ENCODE measurements at regions not wholly inside any gene's neighbourhood (a gene's known extent, or its start where the extent isn't known, plus 50 kb on each side); places are given as distances from the start of the nearest gene placed in this dataset.
A peak's percentile ranks its signal among the peaks of the same experiment; 100 is the strongest.
"Not testable (repeated sequence)": the region's sequence is repeated elsewhere in the genome, so short reads cannot be mapped to it uniquely, and the experiment has no call there.

DNA sequence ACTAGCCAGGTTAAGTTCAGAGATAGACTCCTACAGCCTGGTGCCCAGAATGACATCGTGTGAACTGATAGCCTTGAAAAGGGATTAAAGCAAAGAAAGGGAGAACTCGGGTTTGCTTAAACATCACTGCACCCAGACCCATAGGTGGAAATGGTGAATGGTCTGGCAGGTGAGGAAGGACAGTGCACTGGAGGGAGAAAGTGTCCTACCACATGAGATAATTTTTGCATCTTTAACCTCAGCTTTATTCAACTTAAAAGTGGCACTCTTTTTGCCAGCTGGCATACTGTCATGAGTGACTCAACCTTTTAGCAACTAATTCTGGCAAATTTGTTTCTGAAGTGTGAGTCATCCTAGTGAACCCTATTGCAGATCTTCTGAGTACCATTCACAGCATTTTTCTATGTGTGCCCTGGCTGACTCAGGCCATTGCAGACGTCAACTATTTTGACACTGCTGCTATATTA lies 53.0 kb upstream of the DAPP1 start:
- DNase-seq (ENCODE audit: low read depth in 2 of 2): no peak

DNA sequence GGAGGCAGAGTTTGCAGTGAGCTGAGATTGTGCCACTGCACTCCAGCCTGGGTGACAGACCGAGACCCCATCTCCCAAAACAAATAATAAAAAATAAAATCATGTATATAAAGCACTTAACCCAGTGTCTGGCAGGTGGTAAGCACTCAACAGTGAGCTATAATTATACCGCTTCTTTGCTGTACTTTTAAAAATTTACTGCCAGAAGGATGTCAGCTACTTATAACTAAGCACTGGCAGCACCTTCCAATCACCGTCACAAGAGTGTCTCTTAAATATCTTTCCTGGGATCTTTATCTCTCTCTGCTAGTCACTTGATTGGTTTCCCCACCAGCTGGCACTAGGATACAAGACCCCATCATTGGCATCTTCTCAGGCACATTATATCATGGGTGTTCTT lies 53.9 kb upstream of the DAPP1 start:
- DNase-seq (ENCODE audit: low read depth in 2 of 2): no peak

DNA sequence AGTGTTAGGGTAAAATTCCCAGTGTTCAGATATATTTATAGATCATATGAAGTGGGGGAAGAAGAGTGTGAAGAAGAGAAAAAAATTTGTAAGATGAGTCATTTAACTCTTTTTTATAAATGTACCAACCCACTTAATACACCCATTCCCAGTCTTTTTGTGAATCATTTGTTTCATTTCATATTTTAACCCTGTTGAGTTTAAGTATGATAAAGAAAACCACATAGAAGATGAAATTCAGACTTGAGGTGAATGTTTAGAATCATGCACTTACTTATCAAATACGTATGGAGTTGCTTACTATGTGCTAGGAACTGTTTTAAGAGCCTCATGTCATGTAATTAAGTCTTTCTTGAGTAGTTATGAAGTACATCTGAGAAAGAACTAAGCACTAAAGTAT lies 56.6 kb upstream of the DAPP1 start:
- DNase-seq (ENCODE audit: low read depth in 2 of 2): no peak

DNA sequence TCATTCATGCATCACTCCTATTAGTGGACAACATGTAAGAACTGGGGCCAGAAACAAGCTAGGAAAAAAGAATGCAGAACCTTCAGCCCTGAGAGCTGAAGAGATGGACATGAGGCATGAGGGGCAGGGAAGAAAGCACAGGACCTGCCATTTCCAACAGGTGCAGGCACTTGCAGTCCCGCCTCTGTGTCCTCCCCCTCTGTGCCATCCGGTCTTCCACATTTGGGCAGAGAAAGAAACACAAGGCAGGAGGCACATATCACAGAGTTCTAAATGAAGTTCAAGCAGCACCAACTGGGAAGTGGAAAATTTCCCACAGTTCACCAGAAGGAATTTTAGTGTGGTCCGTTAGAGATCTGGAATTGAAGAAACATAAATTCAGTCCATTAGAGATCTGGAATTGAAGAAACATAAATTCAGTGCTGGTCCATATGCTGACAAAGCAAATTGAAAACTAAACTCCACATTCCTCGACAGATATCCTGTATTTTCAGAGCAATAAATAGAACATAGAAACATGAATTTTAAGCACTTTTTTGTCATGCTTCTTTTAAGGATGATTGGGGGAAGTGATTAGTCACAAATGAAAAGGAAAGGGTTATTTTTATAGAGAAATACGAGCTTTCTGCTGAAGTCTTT lies 57.2 kb upstream of the DAPP1 start:
- no peak for DNase-seq (ENCODE audit: low read depth in 2 of 2)

DNA sequence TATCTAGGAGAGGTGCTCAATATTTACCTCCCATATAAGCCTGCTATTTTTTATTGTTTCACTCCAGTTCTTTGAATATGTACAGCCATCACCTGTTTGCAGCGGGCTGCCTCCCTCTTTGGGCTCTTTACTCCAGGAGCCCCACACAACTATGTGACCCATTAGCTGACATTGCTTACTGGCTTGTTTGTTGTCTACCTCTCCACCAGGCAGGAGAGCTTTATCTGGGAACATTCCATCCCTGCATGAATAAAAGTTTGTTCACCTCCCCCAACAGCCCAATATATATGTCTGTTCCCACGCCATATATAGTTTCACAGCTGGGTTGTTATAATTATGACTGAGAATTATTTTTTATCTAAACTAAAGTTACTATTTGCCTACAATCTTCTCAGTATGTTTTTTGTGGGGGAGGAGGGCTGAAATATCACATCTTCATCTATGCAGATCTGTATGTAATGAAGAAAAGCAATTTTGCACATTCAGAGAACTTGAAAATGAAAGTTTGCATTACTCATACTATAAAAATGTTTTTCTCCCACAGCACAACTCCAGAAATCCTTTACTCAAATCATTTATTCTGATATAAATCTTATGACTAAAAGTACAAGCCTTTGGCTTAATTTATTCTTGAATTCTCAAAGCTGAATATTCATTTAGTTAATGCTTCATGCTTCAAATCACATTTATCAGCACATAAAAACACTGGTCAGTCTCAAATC lies 61.2 kb upstream of the DAPP1 start:
- DNase-seq (ENCODE audit: low read depth in 2 of 2): no peak

DNA sequence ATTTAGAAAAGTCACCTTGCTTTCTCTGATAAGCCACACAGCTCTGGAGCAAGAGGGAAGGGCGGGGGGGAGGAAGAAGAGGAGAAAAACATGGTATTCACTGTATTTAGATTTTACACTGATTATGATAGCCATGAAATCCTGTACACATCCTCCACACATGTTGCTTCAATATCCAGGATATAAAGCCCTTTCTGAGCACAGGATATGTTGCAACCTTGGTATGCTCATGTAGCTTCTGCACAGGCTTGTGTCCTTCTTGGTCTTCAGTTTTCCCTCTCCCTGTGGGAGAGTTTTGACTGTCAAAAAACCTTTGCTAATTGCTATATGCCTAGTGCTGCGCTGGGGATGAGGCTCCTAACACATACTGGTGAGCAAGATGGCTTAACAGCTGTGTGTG lies 61.9 kb upstream of the DAPP1 start:
- no peak for DNase-seq (ENCODE audit: low read depth in 2 of 2)

DNA sequence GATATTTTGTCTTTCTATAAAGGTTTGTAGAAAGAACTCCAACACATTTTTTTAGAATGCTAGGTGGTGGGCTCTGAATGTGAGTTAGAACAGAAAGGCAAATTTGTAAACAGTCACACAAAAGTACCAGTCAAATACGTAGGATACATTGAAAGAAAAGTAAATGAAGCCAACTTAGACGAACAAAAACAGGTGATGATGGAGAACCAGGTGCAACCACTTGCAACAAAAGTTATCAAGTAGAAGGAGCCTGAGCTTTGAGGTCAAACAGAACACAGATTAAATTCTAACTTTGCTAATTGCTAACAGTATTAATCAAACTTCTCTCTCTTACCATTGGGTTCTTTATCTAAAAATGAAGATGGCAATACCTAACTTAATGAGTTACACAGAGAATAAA lies 62.7 kb upstream of the DAPP1 start:
- DNase-seq (ENCODE audit: low read depth in 2 of 2): no peak

DNA sequence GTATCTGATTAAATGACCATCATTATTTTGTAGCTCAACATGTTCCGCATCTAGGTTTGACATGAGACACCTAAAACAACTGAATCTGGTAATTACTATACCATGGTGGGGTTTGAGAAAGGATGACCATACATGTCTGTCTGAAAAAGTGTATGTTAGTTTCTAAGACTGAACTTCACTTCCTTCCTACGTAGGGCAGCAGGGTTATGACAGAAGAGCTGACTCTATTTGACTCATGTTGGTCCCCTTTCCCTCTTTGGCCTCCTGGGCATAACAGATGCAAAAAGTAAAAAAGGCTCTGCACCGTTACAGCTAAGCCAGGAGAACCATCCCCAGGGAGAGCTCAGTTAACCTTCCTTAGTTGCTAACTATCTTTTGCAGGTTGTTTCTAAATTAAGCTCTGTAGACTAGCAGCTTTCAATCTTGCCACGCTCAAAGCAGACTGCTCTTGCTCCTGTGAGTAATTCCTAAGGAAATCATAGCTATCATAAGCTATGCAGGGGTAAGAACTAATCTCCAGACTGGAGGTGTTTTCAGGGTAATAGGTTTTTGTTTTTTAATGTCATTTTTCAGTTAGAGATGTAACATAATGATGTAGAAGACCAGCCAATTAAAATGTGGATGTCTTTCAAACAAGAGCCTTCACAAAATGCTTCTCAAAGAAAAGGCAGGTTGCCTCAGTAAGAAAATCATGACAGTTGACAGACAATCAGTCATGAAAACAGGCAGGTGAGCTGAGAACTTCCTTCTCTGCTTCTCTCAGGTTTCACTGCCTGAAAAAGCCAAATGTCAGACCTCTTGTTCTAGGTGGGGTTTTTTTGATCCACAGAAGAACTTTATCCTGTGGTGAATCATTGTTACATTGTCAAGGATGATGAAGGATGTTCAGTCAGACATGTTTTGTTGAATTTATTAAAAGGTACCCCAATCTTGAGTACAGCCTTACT lies 66.9 kb upstream of the DAPP1 start:
- DNase-seq (ENCODE audit: low read depth in 2 of 2): no peak

DNA sequence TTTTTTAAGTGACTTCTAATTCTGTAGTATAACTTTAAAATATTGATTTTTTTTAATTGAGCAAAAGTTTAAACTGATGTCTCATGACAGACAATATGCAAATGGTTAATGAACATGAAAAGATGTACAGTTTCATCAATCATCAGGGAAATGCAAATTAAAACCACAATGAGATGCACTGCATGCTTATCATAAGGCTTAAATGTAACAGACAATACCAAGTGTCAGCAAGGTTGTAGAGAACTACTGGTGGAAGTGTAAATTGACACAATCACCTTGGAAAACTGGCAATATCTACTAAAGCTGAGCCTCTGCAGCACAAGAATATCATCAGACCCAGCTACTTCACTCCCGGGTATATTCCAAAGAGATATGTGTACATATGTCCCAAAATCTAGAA lies 70.2 kb upstream of the DAPP1 start:
- DNase-seq (ENCODE audit: low read depth in 2 of 2): no peak

DNA sequence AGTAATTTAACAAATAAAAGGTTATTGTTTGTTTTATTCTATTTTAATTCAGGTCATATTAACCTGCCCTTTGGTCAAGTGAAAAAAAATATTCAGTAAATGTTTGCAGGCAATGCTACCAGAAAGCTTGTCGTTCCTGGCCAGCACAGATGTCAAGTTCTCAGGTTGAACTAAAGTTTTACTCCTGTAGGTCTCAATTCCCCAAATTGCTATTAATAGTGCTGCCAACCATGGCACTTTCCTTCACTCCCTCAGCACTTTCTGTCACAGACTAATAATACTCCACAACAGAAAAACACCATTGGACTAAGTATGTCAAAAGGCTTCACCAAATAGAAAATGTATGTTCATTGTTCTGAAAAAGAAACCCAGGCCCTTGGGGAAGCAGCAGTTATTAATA lies 79.2 kb upstream of the C4orf54 start:
- DNase-seq (ENCODE audit: low read depth in 2 of 2): no peak

DNA sequence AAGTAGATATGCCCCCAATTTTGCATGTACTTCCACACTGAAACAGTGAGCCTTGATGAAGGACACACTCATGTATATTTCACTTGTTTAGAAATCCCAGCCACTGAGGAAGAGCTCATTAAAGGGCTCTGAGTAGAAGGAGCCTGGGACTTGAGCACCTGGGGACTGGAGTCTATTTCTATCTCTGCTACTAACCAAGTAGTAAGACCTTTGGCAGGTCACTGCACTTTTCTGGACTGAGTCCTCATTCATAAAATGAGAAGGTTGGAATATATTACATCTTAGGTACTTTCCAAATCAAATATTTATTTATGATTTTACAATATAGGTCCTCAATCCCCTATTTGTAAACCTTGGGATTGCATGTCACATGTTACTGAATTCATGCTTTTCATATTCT lies 78.2 kb upstream of the C4orf54 start:
- no peak for DNase-seq (ENCODE audit: low read depth in 2 of 2)

DNA sequence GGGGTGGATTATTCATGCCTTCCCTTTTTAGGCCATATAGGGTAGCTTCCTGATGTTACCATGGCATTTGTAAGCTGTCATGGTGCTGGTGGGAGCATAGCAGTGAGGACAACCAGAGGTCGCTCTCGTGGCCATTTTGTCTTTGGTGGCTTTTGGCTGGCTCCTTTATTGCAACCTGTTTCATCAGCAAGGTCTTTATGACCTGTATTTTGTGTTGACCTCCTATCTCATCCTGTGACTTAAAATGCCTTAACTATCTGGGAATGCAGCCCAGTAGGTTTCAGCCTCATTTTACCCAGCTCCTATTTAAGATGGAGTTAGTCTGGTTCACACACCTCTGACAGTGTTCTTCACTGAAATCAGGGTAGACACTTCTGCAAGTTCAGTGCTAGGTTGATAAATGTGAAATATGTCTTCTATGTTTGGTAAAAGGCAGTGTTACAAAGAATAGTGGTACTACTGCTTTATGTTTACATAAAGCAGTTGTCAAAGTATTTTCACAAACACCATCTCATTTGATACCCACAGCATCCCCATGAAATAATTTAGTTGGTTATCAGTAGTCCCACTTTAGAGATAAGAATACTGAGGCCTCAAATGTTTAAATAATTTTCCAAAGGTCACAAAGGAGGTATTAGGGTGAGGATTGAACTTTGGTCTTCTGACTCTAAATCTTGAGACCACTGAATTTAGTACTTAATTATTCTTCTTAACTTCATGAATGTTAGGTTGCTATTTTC lies 77.1 kb upstream of the C4orf54 start:
- no peak for DNase-seq (ENCODE audit: low read depth in 2 of 2)

DNA sequence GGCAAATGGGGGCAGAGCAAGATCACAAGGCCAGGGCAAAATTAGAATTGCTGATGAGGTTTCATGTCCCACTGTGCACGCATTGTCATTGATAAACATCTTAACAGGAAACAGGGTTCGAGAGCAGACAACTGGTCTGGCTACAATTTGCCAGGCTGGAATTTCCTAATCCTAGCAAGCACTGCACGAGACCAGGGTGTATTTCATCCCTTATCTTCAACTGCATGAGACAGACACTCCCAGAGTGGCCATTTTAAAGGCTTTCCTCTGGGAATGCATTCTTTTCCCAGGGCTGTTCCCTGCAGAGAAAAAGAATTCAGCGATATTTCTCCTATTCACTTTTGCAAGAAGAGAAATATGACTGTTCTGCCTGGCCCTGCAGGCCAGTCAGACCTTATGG lies 75.8 kb upstream of the C4orf54 start:
- DNase-seq (ENCODE audit: low read depth in 2 of 2): not testable (repeated sequence)

DNA sequence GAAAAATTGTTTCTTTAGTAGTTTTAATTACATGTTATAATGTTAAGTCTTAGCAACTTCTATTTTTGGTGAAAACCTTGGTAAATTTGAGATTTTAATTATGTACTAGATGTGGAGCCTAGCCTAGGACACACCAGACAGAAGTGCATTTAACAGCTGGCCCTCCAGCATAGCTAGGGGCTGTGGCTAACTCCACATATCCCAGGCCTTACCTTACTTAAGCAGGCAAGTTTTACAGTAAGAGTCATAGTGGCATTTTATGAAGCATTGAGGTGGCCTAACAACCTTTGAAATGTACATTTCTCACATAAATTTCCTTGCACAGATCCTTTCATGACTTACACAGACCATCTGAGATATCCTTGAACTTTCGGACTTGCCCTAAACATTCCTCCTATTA lies 71.6 kb upstream of the C4orf54 start:
- DNase-seq (ENCODE audit: low read depth in 2 of 2): no peak

DNA sequence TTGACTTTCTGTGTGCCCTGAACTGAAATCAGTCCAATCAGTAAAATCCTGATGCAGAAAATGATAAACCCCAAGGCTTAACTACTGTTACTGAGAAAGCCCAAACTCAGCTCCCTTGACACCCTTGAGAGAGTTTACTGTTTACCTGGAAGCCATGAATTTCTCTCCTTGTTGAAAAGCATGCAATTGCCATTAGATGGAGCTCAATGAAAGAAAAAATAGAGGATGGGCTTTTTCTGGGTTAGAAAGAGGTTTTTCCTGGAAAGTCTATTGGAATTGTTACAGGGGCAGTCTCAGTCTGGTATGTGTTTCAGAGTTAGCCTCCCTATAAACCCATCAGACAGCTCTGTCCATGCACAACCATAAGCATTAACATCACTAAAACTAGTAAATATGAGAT lies 66.4 kb upstream of the C4orf54 start:
- DNase-seq (ENCODE audit: low read depth in 2 of 2): no peak

DNA sequence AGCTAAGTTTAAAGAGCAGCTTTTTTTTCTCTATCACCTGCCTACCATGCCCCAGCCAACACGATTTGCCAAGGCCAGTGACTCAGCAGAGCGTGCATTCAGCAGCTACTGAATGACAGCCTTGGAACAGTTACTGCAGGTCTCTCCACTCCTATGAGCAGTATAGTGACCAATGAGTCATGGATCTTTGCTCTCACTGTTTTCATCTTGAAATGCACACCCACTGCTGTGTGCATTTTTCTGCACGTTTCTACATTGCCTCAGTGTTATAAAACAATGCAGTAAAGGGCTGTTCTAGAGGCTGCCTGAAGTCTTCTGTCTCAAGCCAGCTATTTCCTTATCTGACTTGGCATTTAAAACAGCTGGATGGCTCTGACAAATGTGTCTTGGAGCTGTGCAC lies 66.0 kb upstream of the C4orf54 start:
- peak in 1 of 2 donors; percentile 1 for DNase-seq (ENCODE audit: low read depth in 2 of 2)

DNA sequence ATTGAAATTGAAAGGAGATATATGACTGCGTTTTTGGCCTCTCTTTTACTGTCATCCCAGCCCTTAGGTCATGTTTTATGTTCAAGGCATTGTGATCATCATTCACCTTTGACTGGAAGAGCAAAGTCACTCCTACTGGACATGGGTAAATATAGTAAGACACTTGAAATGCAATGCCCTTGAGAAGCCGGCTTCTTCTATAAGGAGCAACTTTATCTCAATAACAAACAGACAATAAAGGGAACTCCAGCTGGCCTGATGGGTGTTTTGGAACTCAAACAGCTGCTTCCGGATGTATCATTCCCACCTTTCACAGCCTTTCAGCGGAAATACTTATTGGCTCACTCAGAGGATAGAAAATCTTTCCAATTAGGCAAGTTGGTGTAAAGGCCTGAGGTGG lies 65.1 kb upstream of the C4orf54 start:
- no peak for DNase-seq (ENCODE audit: low read depth in 2 of 2)

DNA sequence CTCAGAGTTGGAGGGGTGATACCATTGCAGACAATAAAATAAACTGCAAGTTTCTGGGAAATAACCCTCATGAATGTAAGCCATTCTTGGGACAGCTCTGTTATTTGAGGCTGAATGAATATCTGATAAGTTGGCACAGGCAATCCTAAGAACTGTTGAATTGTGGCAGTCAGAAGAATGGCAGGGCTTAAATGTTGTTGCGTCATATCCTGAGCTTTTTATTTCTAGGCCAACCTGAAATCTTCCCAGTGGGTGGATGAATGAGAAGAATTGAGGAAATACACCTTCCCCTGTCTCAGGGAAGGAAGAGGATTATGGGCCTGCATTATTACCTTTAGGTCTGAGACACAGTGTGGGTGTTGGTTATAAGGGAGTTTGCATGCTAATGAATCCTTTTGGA lies 64.4 kb upstream of the C4orf54 start:
- DNase-seq (ENCODE audit: low read depth in 2 of 2): no peak

DNA sequence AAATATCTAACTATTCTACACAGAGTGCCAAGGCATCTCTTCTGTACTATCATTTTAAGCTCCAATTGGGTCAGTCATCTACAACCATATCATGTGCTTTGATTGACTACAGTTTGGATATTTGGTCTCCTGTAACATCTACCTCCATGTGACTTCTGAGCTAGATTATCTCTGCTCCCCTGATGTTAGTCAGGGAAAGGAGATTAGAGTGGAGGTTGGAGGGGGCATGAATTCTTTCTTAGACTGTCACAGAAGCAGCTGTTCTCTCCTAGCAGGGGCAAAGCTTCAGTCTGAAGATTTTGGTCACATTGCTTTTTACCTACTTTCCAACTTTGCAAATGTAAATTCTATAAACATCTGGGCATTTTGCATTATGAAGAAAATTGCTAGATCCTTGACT lies 62.6 kb upstream of the C4orf54 start:
- DNase-seq (ENCODE audit: low read depth in 2 of 2): no peak

DNA sequence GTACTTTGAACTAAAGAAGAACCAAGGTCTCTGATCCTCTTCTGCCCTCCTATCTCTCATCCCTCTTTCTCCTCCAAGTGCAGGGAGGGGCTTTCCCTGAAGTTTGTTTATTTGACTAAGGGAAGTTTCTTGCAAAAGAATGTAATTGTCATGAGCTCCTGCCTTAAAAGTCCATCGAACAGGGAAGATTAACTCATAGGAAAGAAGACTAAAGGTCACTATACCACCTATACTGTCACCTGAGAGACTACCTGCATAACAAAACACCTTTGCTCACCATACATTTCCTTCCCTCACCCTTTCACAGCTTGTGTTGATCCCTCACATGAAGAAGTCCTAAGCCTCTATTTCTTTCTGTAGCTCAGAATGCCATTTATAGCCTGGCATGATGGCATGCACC lies 59.4 kb upstream of the C4orf54 start:
- no peak for DNase-seq (ENCODE audit: low read depth in 2 of 2)

DNA sequence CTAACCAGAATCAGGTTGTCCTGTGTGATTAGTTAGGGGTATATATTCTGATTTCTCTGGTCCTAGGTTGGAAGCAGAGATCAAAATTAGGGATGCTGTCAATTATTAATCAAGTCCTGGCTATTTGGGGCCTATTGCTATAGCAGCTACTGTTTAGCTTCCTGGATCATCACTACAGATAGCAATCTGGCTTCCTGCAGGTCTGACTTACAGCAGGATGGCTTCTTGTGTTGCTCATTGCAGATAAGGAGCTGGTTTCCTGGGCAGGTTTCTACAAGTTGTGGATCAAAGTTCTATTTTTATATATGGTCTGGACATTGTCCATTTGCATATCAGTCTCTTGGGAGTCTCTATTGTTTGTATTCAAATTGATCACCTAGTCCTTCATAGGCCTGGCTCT lies 57.7 kb upstream of the C4orf54 start:
- DNase-seq (ENCODE audit: low read depth in 2 of 2): no peak

DNA sequence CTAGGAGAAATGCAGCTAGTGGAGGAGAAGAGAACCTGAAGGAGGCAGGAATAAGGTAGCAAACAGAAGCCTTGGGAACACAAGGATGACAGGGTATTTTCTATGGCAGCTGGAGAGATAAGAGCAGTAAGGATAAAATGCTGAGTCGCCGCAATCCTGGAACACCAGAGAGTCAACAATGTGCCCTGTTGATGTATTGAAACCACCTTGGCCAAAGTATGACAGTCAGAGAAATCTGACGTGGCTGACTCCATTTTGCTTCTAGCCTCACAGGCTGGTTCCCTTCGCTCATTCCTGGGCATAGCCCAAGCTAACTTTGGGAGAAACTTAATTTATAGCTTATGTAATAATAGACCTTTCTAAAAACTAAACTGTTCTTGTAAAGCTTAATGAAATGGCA lies 56.6 kb upstream of the C4orf54 start:
- DNase-seq (ENCODE audit: low read depth in 2 of 2): no peak
